ENCODE measurements at regions not wholly inside any gene's neighbourhood (a gene's known extent, or its start where the extent isn't known, plus 50 kb on each side); places are given as distances from the start of the nearest gene placed in this dataset.

DNA sequence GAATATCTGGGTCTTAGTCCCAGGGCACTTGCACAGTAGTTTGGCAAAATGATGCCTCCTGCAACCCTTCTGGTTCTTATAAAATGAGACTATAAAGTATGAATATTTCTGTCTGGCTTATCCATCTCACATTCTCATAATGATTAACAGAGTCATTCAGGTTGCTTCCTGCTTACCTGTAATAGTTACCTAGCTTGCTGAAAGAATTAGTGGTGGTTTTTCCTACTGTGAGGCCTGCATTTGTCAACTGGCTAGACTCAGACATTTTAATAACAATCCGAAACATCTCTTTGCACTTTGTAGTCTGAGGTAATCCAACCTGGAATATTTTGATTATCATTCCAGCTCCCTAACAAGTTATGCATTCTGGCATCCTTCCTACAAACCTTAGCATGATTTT, 75.6 kb upstream of the POU1F1 start:
- TF ChIP-seq, protein P1, sequence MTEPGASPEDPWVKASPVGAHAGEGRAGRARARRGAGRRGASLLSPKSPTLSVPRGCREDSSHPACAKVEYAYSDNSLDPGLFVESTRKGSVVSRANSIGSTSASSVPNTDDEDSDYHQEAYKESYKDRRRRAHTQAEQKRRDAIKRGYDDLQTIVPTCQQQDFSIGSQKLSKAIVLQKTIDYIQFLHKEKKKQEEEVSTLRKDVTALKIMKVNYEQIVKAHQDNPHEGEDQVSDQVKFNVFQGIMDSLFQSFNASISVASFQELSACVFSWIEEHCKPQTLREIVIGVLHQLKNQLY (CRISPR knock-in tag; IDR thresholded peaks at IDR 0.05), result no peak
- TF ChIP-seq ETV6 (CRISPR knock-in tag; IDR thresholded peaks at IDR 0.05) (no peak), SOX15 (CRISPR knock-in tag; IDR thresholded peaks at IDR 0.05) (no peak), FOXP1 (CRISPR knock-in tag; IDR thresholded peaks at IDR 0.05; ENCODE audit: borderline replicate concordance) (no peak), HMGA2 (CRISPR knock-in tag; IDR thresholded peaks at IDR 0.05) (no peak)
- TF ChIP-seq, protein P2, sequence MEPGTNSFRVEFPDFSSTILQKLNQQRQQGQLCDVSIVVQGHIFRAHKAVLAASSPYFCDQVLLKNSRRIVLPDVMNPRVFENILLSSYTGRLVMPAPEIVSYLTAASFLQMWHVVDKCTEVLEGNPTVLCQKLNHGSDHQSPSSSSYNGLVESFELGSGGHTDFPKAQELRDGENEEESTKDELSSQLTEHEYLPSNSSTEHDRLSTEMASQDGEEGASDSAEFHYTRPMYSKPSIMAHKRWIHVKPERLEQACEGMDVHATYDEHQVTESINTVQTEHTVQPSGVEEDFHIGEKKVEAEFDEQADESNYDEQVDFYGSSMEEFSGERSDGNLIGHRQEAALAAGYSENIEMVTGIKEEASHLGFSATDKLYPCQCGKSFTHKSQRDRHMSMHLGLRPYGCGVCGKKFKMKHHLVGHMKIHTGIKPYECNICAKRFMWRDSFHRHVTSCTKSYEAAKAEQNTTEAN (CRISPR knock-in tag; IDR thresholded peaks at IDR 0.05), result no peak
- H3K4me1 Mint-ChIP-seq, result peaks cover 7% of the 10 kb centered on the region; the same call in 1 of the 2 replicates
- ChIA-PET POLR2A (no interaction called here), CTCF (interaction anchor here (2.0 kb wide), 1 partner anchor 151 kb away, joined by 19 read pairs; no protein-coding TSS in a partner anchor)
- H3K4me3 Mint-ChIP-seq, result no peak overlapping the region
- H3K27ac Mint-ChIP-seq, result no peak overlapping the region
- DNase-seq (ENCODE audit: low spot score) (no peak), ATAC-seq (no peak)
- H3K9me3 Mint-ChIP-seq, result no peaks in the 10 kb centered on the region
- no peaks in the 10 kb centered on the region for H3K27me3 Mint-ChIP-seq (ENCODE audit: low read depth)
- H3K36me3 Mint-ChIP-seq, result no peaks in the 10 kb centered on the region

DNA sequence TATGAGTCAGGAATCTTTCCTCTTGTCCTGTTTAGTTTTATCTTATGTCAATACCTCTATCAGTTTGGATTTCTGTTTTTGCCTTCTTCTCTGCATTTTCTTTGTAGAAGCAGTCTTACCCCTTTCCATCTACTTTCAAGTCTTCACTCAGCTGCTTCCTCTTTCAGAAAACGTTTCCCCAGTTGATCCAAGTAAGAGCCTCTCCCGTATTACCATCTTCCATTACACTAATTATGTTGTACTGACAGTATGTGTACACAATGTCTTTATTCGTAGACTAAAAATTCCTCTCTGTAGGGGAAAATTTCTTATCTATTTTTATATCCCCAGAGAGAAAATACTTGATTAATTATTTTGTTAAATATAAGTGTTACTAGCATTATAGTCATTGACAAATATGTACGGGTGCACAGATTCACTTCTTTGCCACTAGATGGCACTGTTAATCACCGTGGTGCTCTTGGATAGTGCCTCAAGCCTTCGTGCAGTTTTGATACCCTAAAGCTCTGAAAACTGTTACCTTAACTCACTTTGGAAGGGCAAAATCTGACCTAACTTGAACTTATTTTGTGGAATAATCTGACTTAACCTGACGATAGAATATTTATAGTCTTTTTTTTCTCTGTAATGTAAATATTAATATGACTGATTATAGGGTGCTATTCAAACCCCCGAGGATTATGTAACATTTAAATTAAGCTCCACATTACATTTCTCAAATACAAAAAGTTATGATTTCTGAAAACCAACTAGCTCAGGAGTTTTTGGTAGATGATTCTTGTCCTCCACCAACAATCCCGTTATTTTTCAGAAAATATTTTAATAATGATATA, 74.2 kb upstream of the POU1F1 start:
- ATAC-seq (peak; percentile 90), DNase-seq (ENCODE audit: low spot score) (no peak)
- Mint-ChIP-seq H3K4me1 (peaks cover 7% of the 10 kb centered on the region; the same call in 1 of the 2 replicates), H3K4me3 (no peak overlapping the region), H3K36me3 (peaks cover 5% of the 10 kb centered on the region), H3K27ac (no peak overlapping the region), H3K9me3 (peaks cover 4% of the 10 kb centered on the region; the same call in 1 of the 2 replicates), H3K27me3 (ENCODE audit: low read depth) (no peaks in the 10 kb centered on the region)
- TF ChIP-seq, protein P3, sequence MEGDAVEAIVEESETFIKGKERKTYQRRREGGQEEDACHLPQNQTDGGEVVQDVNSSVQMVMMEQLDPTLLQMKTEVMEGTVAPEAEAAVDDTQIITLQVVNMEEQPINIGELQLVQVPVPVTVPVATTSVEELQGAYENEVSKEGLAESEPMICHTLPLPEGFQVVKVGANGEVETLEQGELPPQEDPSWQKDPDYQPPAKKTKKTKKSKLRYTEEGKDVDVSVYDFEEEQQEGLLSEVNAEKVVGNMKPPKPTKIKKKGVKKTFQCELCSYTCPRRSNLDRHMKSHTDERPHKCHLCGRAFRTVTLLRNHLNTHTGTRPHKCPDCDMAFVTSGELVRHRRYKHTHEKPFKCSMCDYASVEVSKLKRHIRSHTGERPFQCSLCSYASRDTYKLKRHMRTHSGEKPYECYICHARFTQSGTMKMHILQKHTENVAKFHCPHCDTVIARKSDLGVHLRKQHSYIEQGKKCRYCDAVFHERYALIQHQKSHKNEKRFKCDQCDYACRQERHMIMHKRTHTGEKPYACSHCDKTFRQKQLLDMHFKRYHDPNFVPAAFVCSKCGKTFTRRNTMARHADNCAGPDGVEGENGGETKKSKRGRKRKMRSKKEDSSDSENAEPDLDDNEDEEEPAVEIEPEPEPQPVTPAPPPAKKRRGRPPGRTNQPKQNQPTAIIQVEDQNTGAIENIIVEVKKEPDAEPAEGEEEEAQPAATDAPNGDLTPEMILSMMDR (IDR thresholded peaks at IDR 0.05), result peak; percentile 58
- TF ChIP-seq NR3C1 (CRISPR knock-in tag; conservative IDR thresholded peaks at IDR 0.05; ENCODE audit: low read depth), result no peak
- POLR2A ChIA-PET, result no interaction called here
- CTCF ChIA-PET, result interaction anchor here (0.5 to 2.0 kb wide), 31 partner anchors 8 to 763 kb away, joined by 3 to 19 read pairs (median 4); no protein-coding TSS in a partner anchor

DNA sequence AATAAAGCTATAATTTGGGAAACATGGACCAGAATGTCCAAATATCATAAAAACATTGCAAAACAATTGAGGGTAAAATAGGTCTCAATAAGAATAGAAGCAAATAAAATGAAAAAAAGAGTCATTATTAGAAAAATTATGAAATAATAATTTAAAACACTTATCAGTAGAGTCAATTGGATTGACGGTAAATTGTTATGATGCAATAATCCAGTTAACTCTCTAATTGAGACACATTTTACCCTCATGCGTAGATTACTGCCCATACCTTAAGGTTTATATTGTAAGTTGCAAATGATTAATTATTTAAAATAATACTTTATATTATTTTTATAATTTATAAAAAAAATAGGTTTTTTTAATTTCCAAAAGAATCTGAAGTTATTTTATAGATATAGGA, 73.4 kb upstream of the POU1F1 start:
- DNase-seq (ENCODE audit: low spot score) (no peak), ATAC-seq (no peak)
- H3K36me3 Mint-ChIP-seq, result peaks cover 11% of the 10 kb centered on the region
- no peak overlapping the region for H3K4me3 Mint-ChIP-seq
- TF ChIP-seq SP1 (CRISPR knock-in tag; conservative IDR thresholded peaks at IDR 0.05), result no peak
- TF ChIP-seq HMGA2 (CRISPR knock-in tag; IDR thresholded peaks at IDR 0.05), result 0 out of 2 replicates have a peak, but pooled peaks have one; percentile 32
- H3K4me1 Mint-ChIP-seq, result peaks cover 7% of the 10 kb centered on the region; the same call in 1 of the 2 replicates
- ChIA-PET CTCF (interaction anchor here (0.6 to 2.0 kb wide), 8 partner anchors 91 to 653 kb away, joined by 3 to 19 read pairs (median 4); no protein-coding TSS in a partner anchor), POLR2A (no interaction called here)
- no peak overlapping the region for H3K27ac Mint-ChIP-seq
- no peaks in the 10 kb centered on the region for H3K27me3 Mint-ChIP-seq (ENCODE audit: low read depth)
- H3K9me3 Mint-ChIP-seq, result peaks cover 10% of the 10 kb centered on the region

DNA sequence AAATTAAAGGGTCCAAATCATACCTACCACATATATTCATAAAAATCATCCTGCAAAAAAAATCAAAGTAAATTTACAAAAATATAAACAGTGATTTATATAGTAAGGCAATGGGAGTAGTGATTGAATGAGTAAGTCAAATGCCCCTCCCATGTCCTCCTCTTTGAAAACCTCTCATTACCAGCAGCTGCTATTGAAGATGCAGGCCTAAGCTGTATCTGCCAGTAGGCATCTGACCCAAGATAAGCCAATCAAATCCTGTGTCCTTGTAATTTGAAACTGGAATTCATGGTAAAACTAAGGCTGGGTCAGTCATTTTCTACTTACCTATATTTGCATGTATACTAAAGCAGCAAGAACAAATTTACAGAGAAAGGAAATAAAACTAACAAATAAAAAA, 60.4 kb upstream of the POU1F1 start:
- peaks cover 12% of the 10 kb centered on the region for H3K9me3 Mint-ChIP-seq
- H3K36me3 Mint-ChIP-seq, result peaks cover 2% of the 10 kb centered on the region
- 0 out of 2 replicates have a peak, but pooled peaks cover 3% of the 10 kb centered on the region for H3K4me1 Mint-ChIP-seq
- POLR2A ChIA-PET, result no interaction called here
- no peak overlapping the region for H3K4me3 Mint-ChIP-seq
- DNase-seq (ENCODE audit: low spot score) (no peak), ATAC-seq (no peak)
- H3K27ac Mint-ChIP-seq, result no peak overlapping the region
- CTCF ChIA-PET, result interaction anchor here (1.3 kb wide), 1 partner anchor 14 kb away, joined by 4 read pairs; no protein-coding TSS in a partner anchor
- H3K27me3 Mint-ChIP-seq (ENCODE audit: low read depth), result no peaks in the 10 kb centered on the region
- TF ChIP-seq, protein P4, sequence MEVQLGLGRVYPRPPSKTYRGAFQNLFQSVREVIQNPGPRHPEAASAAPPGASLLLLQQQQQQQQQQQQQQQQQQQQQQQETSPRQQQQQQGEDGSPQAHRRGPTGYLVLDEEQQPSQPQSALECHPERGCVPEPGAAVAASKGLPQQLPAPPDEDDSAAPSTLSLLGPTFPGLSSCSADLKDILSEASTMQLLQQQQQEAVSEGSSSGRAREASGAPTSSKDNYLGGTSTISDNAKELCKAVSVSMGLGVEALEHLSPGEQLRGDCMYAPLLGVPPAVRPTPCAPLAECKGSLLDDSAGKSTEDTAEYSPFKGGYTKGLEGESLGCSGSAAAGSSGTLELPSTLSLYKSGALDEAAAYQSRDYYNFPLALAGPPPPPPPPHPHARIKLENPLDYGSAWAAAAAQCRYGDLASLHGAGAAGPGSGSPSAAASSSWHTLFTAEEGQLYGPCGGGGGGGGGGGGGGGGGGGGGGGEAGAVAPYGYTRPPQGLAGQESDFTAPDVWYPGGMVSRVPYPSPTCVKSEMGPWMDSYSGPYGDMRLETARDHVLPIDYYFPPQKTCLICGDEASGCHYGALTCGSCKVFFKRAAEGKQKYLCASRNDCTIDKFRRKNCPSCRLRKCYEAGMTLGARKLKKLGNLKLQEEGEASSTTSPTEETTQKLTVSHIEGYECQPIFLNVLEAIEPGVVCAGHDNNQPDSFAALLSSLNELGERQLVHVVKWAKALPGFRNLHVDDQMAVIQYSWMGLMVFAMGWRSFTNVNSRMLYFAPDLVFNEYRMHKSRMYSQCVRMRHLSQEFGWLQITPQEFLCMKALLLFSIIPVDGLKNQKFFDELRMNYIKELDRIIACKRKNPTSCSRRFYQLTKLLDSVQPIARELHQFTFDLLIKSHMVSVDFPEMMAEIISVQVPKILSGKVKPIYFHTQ (CRISPR knock-in tag; IDR thresholded peaks at IDR 0.05), result no peak
- TF ChIP-seq ZNF232 (CRISPR knock-in tag; IDR thresholded peaks at IDR 0.05) (no peak), OVOL2 (CRISPR knock-in tag; IDR thresholded peaks at IDR 0.05; ENCODE audit: borderline replicate concordance) (no peak)
- TF ChIP-seq, protein P5, sequence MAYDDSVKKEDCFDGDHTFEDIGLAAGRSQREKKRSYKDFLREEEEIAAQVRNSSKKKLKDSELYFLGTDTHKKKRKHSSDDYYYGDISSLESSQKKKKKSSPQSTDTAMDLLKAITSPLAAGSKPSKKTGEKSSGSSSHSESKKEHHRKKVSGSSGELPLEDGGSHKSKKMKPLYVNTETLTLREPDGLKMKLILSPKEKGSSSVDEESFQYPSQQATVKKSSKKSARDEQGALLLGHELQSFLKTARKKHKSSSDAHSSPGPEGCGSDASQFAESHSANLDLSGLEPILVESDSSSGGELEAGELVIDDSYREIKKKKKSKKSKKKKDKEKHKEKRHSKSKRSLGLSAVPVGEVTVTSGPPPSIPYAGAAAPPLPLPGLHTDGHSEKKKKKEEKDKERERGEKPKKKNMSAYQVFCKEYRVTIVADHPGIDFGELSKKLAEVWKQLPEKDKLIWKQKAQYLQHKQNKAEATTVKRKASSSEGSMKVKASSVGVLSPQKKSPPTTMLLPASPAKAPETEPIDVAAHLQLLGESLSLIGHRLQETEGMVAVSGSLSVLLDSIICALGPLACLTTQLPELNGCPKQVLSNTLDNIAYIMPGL (CRISPR knock-in tag; IDR thresholded peaks at IDR 0.05), result no peak
- TF ChIP-seq, protein P6, sequence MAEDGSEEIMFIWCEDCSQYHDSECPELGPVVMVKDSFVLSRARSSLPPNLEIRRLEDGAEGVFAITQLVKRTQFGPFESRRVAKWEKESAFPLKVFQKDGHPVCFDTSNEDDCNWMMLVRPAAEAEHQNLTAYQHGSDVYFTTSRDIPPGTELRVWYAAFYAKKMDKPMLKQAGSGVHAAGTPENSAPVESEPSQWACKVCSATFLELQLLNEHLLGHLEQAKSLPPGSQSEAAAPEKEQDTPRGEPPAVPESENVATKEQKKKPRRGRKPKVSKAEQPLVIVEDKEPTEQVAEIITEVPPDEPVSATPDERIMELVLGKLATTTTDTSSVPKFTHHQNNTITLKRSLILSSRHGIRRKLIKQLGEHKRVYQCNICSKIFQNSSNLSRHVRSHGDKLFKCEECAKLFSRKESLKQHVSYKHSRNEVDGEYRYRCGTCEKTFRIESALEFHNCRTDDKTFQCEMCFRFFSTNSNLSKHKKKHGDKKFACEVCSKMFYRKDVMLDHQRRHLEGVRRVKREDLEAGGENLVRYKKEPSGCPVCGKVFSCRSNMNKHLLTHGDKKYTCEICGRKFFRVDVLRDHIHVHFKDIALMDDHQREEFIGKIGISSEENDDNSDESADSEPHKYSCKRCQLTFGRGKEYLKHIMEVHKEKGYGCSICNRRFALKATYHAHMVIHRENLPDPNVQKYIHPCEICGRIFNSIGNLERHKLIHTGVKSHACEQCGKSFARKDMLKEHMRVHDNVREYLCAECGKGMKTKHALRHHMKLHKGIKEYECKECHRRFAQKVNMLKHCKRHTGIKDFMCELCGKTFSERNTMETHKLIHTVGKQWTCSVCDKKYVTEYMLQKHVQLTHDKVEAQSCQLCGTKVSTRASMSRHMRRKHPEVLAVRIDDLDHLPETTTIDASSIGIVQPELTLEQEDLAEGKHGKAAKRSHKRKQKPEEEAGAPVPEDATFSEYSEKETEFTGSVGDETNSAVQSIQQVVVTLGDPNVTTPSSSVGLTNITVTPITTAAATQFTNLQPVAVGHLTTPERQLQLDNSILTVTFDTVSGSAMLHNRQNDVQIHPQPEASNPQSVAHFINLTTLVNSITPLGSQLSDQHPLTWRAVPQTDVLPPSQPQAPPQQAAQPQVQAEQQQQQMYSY (CRISPR knock-in tag; IDR thresholded peaks at IDR 0.05), result no peak
